DND-41 (cell line): ENCODE measurements at regions not wholly inside any gene's neighbourhood (a gene's known extent, or its start where the extent isn't known, plus 50 kb on each side); places are given as distances from the start of the nearest gene placed in this dataset.

Experiments used
- ATAC-seq: fragments of 200-7000 bp; cut with Tn5 transposase; 3 replicates; pipeline ENCODE4 v1.9.1; 2021; ENCODE audit warnings: low read depth; ENCODE audit not compliant: insufficient read depth
- DNase-seq: peaks from one replicate; pipeline ENCODE4 v3.0.0-alpha.2; 2020
- H2AFZ ChIP-seq: 2 replicates; pipeline ENCODE4 v1.6.0; 2012; ENCODE audit warnings: low read depth, low read length
- H3K27ac ChIP-seq: 2 replicates; pipeline ENCODE4 v1.5.1; 2012; ENCODE audit warnings: low read length, inconsistent platforms
- H3K27me3 ChIP-seq: fragments of 200-600 bp; sonication (generic); 2 replicates; pipeline ENCODE4 v1.6.0; 2012; ENCODE audit warnings: low read length, mild to moderate bottlenecking, inconsistent platforms; ENCODE audit not compliant: insufficient read depth, poor library complexity
- H3K36me3 ChIP-seq: 2 replicates; pipeline ENCODE4 v1.5.1; 2012; ENCODE audit warnings: low read length, inconsistent platforms; ENCODE audit not compliant: insufficient read depth
- H3K4me1 ChIP-seq: 2 replicates; pipeline ENCODE4 v1.5.1; 2012; ENCODE audit warnings: mild to moderate bottlenecking, low read length; ENCODE audit not compliant: insufficient read depth
- H3K4me2 ChIP-seq: 2 replicates; pipeline ENCODE4 v1.6.0; 2012; ENCODE audit warnings: mild to moderate bottlenecking, moderate library complexity, low read length, inconsistent platforms; ENCODE audit not compliant: insufficient read depth
- H3K4me3 ChIP-seq, 2 experiments: fragments of 200-600 bp in 1 of 2; shearing (Covaris generic) in 1 of 2; 2 replicates each; pipeline ENCODE4 v1.5.1; 2012 to 2016; ENCODE audit warnings: inconsistent platforms in 2 of 2, low read length in 2 of 2, mild to moderate bottlenecking in 2 of 2, low read depth in 1 of 2, moderate library complexity in 1 of 2
- H3K79me2 ChIP-seq: 2 replicates; pipeline ENCODE4 v1.6.0; 2012; ENCODE audit warnings: low read length, inconsistent platforms; ENCODE audit not compliant: insufficient read depth
- H3K9ac ChIP-seq: 2 replicates; pipeline ENCODE4 v1.6.0; 2012; ENCODE audit warnings: low read depth, mild to moderate bottlenecking, inconsistent platforms, low read length, moderate library complexity
- H3K9me3 ChIP-seq: 2 replicates; pipeline ENCODE4 v1.5.1; 2012; ENCODE audit warnings: low read length, moderate library complexity, mild to moderate bottlenecking, inconsistent platforms; ENCODE audit not compliant: insufficient read depth, severe bottlenecking
- H4K20me1 ChIP-seq: 2 replicates; pipeline ENCODE4 v1.6.0; 2012; ENCODE audit warnings: low read length; ENCODE audit not compliant: insufficient read depth
- CTCF ChIP-seq: IDR thresholded peaks from 2 replicates; pipeline ENCODE4 v1.5.1; 2012; ENCODE audit warnings: borderline replicate concordance, low read length, moderate library complexity, mild to moderate bottlenecking; ENCODE audit not compliant: poor library complexity, severe bottlenecking; ENCODE audit errors: extremely low read depth
- EZH2 ChIP-seq: IDR thresholded peaks from 3 replicates; pipeline ENCODE4 v1.6.1; 2012; ENCODE audit warnings: borderline replicate concordance, low read depth, mild to moderate bottlenecking, moderate library complexity, low read length, inconsistent platforms; ENCODE audit not compliant: severe bottlenecking

- peaks cover 4% of the 10 kb centered on the region; the same call in 1 of the 2 replicates for H4K20me1 ChIP-seq
- DNase-seq (no peak), ATAC-seq (no peak)
- no peak overlapping the region for H2AFZ ChIP-seq
- no peak for TF ChIP-seq CTCF
- no peak for TF ChIP-seq EZH2
- no peaks in the 10 kb centered on the region for H3K9me3 ChIP-seq
- H3K36me3 ChIP-seq, result no peaks in the 10 kb centered on the region
- no peaks in the 10 kb centered on the region for H3K4me1 ChIP-seq
- H3K79me2 ChIP-seq, result no peaks in the 10 kb centered on the region
- no peak overlapping the region for H3K4me2 ChIP-seq
- no peak overlapping the region for H3K27ac ChIP-seq
- no peak overlapping the region for H3K4me3 ChIP-seq
- H3K9ac ChIP-seq, result no peak overlapping the region
- no peaks in the 10 kb centered on the region for H3K27me3 ChIP-seq
These were observed 134.6 kb upstream of the PPP1R26 start for GRCh38 chr9:135344915-135345500.

DNA sequence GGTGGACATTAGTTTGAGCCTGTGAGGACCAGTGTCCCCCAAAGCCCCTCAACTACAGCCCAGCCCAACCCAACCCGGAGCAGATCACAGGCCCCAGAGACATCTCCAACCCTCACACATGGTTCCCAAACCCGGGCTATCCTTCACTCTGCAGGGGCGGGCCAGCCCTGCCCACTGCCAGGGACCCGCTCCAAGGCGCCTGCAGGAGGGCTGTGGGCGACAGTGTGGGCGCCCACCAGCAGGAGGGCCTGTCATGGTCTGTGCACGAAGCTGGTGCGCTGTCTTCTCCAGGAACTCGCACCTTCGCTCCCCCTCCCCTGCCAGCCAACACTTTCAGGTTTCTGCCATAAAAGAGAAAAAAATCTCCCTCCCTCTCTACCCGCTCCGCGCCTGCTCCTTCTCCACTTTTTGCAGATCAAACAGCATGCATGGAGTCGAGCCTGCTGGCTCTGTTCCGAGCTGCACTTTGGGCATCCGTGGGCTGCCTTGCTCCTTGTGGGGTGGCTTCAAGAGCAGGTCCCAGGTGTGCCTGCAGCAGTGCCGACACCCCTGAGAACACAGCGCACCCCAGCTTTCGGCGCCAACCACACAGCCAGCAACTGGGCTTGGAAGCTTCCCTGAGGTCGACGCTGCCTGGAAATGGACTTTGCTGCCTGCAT lies 133.7 kb upstream of the PPP1R26 start:
- H3K4me2 ChIP-seq, result no peak overlapping the region
- H4K20me1 ChIP-seq, result peaks cover 4% of the 10 kb centered on the region; the same call in 1 of the 2 replicates
- no peak for DNase-seq
- no peak overlapping the region for H3K27ac ChIP-seq
- H3K36me3 ChIP-seq, result no peaks in the 10 kb centered on the region
- H3K27me3 ChIP-seq, result no peaks in the 10 kb centered on the region
- no peak overlapping the region for H3K4me3 ChIP-seq
- H3K9me3 ChIP-seq, result no peaks in the 10 kb centered on the region
- H3K9ac ChIP-seq, result no peak overlapping the region
- no peaks in the 10 kb centered on the region for H3K4me1 ChIP-seq
- no peaks in the 10 kb centered on the region for H3K79me2 ChIP-seq
- ATAC-seq, result no peak
- no peak overlapping the region for H2AFZ ChIP-seq
- TF ChIP-seq CTCF, result no peak
- no peak for TF ChIP-seq EZH2

- TF ChIP-seq EZH2 (no peak), CTCF (no peak)
- H2AFZ ChIP-seq, result no peak overlapping the region
- H3K9me3 ChIP-seq, result no peaks in the 10 kb centered on the region
- DNase-seq (no peak), ATAC-seq (no peak)
- H3K27me3 ChIP-seq, result no peaks in the 10 kb centered on the region
- H4K20me1 ChIP-seq, result peaks cover 4% of the 10 kb centered on the region; the same call in 1 of the 2 replicates
- H3K4me2 ChIP-seq, result no peak overlapping the region
- no peak overlapping the region for H3K4me3 ChIP-seq
- no peak overlapping the region for H3K27ac ChIP-seq
- no peak overlapping the region for H3K9ac ChIP-seq
- no peaks in the 10 kb centered on the region for H3K36me3 ChIP-seq
- H3K79me2 ChIP-seq, result no peaks in the 10 kb centered on the region
- no peaks in the 10 kb centered on the region for H3K4me1 ChIP-seq
These were observed 133.0 kb upstream of the PPP1R26 start for GRCh38 chr9:135346438-135347050.
